GM21619 (cell line): ENCODE measurements at regions not wholly inside any gene's neighbourhood (a gene's known extent, or its start where the extent isn't known, plus 50 kb on each side); places are given as distances from the start of the nearest gene placed in this dataset.
A peak's percentile ranks its signal among the peaks of the same experiment; 100 is the strongest.

Source experiments
- ATAC-seq: cut with Tn5 transposase; IDR thresholded peaks from one replicate; pipeline ENCODE4 v1.9.1; 2021; ENCODE audit not compliant: unreplicated experiment

DNA sequence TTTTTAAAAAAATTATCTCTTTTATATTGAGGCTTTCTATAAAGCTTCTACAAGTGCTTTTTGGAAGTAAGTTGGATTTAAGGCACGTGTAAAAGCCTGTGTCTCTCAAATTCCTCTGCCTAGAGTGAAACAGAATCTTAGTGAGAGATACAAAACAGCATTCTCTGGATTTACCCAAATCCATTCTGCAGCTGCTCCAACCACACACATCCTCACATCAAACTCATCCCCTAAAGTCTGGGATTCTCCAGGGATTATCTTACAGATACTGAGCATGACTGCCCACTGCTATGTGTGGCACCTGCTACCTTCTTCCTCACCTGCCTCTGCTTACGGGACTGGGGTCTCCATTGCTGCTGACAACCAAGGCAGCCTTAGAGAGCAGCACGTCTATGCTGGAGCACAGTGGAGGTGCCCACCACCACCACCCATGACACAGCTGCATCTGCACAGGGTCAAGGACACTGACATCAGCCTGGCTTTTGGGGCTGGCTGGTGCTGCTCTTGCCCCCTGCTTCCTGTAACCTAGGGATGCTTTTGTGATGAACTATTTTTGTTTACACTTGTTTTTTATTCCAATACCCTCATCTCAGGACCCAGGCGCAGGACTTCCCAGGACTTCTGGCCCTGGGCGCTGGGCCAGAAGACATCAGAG lies 139.2 kb upstream of the NAMPT start:
- no peak for ATAC-seq

DNA sequence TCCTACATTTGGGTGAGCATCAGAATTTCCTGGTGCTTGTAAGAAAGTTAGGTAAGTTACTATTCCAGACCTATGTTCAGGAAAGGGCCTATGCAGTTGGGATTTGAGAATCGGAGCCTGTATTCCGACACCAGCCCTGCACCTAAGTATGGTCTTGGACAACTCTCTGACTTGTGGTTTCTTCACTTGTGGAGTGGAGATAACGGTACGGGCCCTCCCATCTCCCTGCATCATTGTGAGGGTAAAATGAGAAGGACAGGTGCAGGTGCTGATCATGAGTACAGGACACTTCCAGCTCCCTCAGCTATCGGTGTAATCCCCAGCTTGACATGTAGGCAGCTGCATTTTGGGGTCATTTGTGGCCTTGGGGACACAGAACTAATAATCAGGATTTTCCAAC lies 138.3 kb upstream of the NAMPT start:
- no peak for ATAC-seq

DNA sequence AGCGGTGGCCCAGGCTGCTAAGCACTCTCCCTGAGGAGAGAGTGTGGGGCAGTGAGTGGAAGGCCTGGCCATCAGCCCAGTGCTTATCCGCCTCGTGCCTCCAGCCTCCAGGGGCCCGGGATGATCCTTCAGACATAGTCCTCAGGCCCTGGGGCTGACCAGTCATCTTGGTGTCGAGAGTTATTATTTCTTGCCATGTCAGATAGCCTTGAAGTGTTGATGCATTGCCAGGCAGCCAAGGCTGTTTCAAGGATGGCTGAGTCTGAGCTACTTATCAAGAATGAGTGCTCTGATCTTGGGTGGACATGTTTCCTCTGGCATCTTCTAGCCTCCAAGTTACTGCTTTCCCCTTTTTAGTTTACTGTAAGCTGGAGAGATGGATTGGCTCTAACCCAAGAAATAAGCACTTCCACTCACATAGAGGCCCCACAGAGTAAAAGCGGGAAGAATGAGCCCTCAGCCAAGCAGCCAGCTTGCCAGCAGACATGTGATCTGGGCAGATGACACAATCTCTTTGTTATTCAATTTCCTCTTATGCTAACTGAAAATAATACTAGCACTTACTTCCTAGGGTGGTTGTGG lies 136.5 kb upstream of the NAMPT start:
- no peak for ATAC-seq

DNA sequence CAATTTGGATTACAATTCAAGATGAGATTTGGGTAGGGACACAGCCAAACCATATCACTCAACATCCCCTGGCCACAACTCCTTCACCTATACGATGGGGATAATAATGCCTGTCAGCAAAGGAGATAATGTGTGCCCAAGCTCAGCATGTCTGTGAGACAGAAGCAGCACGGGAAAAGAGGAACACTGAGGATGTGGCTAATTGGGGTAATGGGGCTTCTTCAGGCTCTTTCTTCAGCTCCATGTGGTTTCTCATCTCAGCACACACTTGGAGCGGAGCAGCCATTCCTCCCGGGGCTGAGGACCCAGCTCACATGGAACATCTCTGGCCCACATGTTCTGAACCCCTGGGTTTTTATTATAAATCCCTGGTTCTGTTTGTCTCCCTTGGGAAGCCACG lies 136.0 kb upstream of the NAMPT start:
- no peak for ATAC-seq

DNA sequence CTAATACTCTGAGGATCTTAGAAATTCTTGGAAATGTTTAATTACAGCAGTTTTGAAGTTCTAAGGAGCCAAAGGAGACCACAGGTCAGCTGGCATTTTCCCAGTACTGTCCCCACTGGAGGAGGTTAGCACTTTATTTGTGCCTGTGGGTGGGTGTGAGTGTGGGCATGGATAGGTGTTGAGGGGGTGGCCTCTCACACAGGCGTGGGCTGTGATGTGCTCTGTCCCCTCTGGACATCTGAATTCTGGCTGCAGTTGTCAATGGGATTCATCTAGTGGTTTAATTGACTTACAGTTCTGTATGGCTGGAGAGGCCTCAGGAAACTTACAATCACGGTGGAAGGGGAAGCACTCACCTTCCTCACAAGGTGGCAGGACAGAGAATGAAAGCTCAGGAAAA lies 135.4 kb upstream of the NAMPT start:
- ATAC-seq, result no peak

DNA sequence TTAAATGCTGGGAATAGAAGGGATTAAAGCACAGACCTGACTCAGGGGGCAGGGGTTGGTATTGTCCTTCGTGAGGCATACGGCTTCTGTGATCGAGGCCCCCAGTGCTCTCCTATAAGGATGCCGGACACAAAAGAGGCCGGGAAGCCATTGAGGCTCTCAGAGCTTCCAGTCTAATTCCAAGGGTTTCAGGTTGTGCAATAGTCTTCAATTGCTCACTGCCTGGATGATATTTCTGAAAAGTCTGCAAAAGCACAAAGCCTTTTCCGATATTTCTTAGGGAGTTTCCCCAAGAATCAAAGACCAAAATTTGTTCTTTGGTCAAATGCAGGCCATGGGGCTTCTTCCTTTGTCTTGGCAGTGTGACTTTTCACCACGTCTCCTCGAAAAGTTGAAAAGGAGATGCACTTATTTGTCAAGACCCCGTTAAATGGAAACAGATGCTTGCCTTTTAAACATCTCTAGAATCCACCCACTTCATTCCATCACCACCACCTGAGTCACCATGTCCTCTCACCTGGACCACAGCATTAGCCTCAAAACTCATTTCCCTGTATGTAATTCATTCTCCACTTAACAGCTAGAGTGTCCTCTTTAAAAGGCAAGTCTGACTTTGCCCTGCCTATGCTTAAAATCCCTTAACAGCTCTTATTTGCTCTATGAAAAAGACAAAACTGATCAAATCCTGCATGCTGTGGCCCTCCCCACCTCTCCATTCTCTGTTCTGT lies 134.8 kb upstream of the NAMPT start:
- ATAC-seq, result no peak

DNA sequence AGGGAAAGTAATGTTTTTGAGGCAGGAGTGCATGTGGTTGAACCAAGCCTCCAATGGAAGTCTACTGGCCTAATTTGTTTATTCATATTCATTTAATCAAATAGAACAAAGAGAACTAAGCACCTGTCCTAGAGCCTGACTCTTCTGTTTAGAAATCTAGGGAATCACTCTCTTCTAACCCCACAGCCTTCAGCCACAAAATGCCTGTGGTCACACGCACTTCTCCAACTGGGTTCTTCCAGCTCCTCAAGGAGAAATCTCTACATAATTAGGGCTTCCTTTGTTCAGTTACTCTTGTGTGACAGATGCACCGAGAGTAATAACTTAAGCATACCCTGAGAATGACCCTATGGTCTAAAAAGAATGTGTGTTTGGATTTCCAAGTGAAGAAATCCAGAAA lies 133.7 kb upstream of the NAMPT start:
- ATAC-seq, result no peak

DNA sequence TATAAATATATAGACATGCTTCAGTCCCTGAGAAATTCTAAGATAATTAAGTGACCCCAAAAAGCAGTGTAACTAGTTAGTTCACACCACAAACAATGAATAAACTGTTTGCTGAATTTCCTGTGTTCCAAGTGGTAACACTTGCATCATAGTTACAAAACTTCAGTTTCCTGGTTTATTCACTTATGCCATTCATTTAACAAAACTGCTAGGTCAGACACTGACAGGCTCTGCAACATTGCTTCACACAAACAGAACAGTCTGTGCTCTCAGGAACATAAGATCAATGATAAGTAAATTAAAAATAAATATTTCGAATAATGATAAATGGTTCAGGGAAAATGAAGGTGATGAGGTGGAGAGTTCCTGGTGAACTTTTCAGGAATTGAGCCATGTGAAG lies 133.3 kb upstream of the NAMPT start:
- no peak for ATAC-seq

DNA sequence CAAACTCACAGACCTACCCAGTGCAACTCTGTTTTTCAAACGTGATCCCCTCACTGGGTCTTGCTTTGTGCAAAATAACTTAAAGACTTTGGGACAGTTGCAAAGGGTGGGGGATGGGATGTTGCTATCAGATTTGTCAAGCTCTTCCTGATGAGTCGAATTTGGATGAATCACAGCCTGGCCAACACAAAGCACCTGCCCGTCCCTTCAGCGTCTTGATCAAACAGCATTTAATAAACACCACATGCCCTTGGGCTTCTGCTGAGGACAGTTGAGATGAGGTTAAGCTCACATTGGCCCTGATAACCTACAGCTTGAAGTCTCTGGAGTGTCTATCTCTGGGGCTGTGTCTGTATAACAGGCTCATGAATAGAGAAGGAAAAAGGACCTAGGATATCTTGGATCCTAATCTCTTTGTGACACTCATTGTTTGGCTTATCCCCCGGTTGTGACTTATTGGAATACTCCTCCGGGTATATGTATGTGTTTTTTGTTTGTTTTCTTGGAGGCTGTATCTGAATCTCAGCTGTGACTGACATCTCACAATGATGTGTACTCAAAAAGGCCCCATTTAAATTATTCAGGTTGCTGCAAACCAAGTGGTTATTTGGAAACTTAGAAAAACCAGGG lies 132.6 kb upstream of the NAMPT start:
- ATAC-seq, result no peak

DNA sequence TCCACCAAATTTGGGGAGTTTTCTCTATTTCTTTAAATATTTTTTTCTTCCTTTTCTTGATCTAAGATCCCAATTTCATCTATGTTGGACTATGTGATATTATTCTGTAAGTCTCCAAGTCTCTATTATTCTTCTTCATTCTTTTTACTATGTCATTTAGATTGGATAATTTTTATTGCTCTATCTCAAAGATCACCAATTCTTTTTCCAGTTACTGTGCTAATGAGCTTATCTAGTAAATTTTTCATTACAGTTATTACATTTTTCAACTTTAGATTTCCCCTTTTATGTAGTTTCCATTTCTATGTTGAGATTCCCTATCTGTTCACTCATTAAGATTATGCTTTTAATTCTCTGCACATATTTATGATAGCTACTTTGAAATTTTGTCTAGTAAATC lies 131.6 kb upstream of the NAMPT start:
- no peak for ATAC-seq

DNA sequence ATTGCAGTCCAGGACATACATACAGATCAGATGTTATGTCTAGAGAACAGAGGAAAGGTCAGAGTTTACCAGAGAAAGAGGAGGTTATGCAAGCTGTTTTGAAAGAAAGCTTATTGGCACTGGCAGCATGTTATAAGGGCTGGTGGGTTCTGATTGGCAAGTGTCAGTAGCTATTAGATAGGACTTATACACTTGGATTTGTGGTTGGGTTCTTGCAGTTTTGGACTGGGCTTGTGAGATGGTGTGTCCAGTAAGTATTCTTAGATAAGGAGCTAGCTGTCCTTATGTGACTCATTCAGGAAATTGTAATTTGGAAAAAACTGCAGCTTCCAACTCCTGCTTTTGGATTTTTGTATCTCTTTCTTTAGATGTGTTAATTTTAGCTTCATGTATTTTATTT lies 130.7 kb upstream of the NAMPT start:
- no peak for ATAC-seq

DNA sequence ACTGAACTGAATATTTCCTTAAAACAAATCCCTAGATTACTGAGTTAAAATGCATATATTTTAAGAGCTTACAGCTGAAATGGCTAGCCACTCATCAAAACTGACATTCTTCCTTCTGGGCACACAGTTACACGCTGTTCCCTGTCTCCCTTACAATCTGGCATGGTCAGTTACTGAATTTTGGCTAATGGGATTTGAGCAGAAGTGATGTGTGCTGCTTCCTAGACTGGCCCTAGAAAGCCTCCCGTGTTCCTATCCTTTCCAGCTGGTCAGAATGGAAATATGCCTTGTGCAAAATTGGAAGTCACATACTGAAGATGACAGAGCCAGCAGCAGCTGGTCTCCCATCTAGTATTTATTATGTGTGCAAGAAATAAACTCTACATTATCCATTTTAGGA lies 128.7 kb upstream of the NAMPT start:
- no peak for ATAC-seq

DNA sequence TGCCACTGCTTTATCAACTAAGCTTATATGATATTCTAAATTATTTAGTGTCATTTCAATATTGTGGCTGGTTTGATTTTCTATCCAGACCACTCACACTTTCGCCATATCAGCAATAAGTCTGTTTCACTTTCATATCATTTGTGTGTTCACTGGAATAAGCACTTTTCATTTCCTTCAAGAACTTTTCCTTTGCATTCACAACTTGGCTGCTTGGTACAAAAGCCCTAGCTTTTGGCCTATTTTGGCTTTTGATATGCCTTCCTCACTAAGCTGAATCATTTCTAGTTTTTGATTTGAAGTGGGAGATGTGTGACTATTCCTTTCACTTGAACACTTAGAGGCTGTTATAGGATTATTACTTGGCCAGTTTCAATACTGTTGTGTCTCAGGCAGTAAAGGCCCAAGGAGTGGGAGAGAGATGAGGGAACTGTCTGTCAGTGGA lies 120.9 kb upstream of the NAMPT start:
- peak; percentile 53 for ATAC-seq

DNA sequence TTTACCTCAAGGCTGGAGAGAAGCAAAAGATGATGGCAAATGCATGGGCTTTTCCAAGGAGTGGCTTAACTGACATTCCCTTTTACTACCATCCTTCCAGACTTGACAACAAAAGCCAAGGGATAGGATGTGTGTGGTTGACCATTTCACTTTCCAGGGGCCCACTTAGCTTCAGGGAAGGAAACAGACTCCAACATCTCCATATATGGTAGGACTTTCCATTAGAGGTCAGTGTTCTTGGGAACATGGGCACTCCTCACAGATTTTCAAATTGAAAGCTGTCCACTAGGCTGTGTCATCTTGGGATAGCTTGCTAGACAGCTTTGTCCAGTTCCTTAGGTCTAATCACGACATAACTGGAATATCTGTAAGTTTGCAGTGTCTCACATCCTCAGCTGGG lies 118.1 kb upstream of the NAMPT start:
- no peak for ATAC-seq

DNA sequence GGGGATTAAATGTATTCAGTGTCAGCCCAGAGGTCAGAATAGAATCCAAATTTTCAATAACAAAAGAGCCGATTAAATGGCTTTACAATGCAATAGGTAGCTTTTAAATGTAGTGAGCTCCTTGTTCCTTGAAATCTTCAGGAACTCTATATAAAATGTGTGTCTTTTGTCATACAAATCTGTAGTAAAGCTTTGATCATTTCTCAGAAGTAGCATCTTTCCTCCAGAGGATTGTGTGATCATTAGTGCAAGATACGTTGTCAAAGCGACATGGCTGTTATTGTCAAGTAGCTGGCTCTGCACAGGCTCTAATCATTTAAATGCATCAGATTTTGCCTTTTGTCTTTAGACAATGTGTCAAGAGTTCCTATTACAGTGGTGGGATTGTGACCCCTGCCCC lies 116.1 kb upstream of the NAMPT start:
- no peak for ATAC-seq

DNA sequence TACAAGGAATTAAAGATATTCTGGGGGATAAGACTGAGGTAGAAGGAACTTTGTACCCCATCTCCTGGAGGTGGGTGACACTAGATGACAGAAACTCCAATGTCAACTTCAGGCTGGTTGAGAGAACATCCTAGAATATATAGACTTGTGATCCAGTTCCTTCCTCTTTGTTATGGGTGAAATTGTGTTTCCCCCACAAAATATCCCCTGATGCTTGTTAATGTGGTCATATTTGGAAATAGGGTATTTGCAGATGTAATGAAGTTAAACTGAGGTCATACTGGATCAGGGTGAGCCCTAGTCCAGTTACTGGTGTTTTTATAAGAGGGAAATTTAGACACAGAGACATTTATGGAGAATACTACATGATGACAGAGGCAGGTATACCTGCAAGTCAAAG lies 114.0 kb upstream of the NAMPT start:
- ATAC-seq, result no peak

DNA sequence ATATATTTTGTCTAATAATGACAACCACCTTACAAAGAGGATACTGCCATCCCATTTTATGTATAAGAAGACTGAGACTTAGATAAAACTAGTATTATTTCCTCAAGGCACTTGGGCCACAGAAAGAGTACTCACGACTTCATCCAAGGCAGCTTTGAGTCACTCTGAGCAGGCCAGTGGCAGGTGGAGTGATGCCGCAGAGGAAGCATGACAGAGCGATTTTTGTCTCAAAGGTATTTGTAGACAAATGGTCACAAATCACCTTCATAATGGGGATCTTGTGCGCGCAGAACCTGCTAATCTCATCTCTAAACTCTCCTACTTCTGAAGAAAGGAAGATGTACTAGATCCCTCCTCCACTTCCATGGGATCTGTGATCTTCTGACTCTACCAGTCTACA lies 113.2 kb upstream of the NAMPT start:
- ATAC-seq, result no peak

DNA sequence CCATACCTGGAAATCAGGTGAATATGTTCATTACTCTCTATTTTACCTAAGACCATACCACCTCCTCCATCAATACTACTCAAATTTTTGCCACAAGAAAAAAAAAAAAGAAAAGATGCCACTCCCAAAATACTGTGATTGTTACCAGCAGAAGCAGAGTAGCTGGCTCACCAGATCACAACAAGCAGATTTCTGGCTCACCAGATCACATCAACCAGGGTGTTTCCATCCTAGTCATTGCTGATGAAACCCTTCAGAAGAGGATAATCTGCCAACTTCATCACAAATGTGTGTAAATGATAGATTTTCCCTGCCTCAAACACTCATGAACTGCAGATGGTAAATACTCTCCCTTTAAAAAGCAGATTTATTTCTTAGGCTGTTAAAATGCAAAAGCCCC lies 109.7 kb upstream of the NAMPT start:
- ATAC-seq, result no peak

DNA sequence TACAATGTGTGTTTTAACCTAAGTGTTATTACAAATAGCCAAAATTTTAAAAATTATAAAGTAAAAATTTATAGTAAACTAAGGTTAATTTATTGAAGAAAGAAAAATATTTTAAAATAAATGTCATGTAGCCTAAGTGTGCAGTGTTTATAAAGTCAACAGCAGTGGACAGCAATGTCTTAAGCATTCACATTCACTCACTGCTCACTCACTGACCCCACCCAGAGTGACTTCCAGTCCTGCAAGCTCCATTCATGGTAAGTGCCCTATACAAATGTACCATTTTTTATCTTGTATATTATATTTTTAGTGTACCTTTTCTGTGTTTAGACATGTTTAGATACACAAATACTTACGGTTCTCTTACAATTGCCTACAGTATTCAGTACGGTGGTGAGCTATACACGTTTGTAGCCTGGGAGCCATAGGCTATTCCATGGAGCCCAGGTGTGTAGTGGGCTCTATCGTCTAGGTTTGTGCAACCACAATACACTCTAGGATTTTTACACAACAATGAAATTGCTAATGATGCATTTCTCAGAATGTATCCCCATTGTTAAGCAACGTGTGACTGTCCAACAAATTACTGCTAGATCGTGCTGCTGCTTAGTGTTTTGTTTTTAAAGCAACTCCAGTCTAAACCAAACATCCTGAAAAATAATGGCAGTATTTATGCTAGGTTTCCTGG lies 108.9 kb upstream of the NAMPT start:
- no peak for ATAC-seq

DNA sequence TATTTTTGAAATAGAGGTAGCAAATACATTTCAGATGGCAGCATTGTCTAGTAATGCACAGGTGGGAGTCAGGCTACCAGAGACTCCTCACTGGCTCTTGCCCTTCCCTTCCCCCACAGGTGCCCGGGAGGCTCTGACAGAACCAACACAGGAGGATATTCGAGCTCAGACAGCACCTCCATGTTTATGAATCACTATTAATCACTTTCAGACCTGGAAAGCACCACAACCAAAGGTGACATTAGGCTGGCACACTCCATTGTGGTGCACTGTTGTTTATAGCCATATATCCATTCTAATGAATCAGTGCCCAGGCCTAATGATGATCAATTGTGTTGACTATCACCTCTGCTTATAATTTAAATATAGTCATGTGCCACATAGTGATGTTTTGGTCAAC lies 107.8 kb upstream of the NAMPT start:
- ATAC-seq, result no peak

DNA sequence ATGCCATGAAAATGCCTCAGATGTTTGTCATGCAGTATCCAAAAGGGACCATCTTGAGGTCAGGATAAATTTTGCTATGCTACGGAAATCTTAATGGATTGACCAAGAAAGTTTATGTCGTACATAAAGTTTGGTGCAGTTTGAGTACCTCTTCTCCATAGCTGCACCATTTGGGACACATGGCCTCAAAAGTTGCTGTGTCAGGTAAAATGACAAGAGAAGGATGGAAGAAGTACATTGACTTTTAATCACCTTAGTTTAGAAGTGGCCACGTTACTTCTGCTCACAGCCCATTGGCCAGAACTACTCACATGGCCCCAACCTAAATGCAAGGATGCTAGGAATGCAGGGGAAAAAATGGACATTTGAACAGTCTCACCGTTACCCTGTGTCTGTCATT lies 107.4 kb upstream of the NAMPT start:
- ATAC-seq, result no peak

DNA sequence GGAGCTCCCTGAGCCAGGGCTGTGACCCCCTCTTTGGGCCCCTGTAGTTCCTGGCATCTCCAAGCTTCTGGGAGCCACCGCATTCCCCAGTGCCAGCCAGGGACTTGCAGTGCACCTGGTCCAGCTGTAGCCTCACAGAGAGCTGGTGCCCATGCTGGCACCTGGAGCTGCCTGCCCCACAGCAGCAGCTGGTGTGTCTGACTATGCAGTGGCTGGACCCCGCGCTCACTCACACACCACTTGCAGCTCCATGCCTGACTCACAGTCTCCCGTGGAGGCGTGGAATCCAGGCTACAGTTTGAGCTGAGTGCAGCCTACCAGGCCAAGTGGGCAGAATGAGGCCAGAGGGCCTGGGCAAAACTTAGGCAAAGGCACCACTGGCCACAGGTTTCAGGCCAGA lies 102.2 kb upstream of the NAMPT start:
- no peak for ATAC-seq
